ENCODE measurements at regions not wholly inside any gene's neighbourhood (a gene's known extent, or its start where the extent isn't known, plus 50 kb on each side); places are given as distances from the start of the nearest gene placed in this dataset.

GRCh38 chrX:45434231-45434630 lies 233.6 kb upstream of the DIPK2B start:
- no peak overlapping the region for H2AFZ ChIP-seq (ENCODE audit: low read length)
- no peaks in the 10 kb centered on the region for H3K9me2 ChIP-seq (ENCODE audit: low read depth, low read length)
- H3K4me1 ChIP-seq (ENCODE audit: insufficient read depth, low read length, severe bottlenecking): no peaks in the 10 kb centered on the region
- H3K4me2 ChIP-seq (ENCODE audit: low read length): no peak overlapping the region
- TF ChIP-seq CTCF (IDR thresholded peaks at IDR 0.05; ENCODE audit: low read length) (no peak), EZH2 (IDR thresholded peaks at IDR 0.05; ENCODE audit: borderline replicate concordance, low read length) (no peak)
- no peaks in the 10 kb centered on the region for H3K79me2 ChIP-seq (ENCODE audit: insufficient read depth, low read length)
- H3K27me3 ChIP-seq (ENCODE audit: insufficient read depth, low read length): no peaks in the 10 kb centered on the region
- no peaks in the 10 kb centered on the region for H4K20me1 ChIP-seq (ENCODE audit: insufficient read depth, low read length)
- no peak overlapping the region for H3K9ac ChIP-seq (ENCODE audit: low read length)
- H3K36me3 ChIP-seq (ENCODE audit: insufficient read depth, low read length): no peaks in the 10 kb centered on the region
- no peak overlapping the region for H3K27ac ChIP-seq (ENCODE audit: low read depth, low read length, poor library complexity, severe bottlenecking)
- no peaks in the 10 kb centered on the region for H3F3A ChIP-seq (ENCODE audit: insufficient read depth, low read length)
- H3K4me3 ChIP-seq (ENCODE audit: low read depth, low read length, poor library complexity, severe bottlenecking): no peak overlapping the region
- no peaks in the 10 kb centered on the region for H3K9me3 ChIP-seq (ENCODE audit: low read length)

GRCh38 chrX:45428831-45429230 lies 228.2 kb upstream of the DIPK2B start:
- no peaks in the 10 kb centered on the region for H3K4me1 ChIP-seq (ENCODE audit: insufficient read depth, low read length, severe bottlenecking)
- H3K27ac ChIP-seq (ENCODE audit: low read depth, low read length, poor library complexity, severe bottlenecking): no peak overlapping the region
- H3K9ac ChIP-seq (ENCODE audit: low read length): no peak overlapping the region
- H3K9me2 ChIP-seq (ENCODE audit: low read depth, low read length): no peaks in the 10 kb centered on the region
- H3K4me3 ChIP-seq (ENCODE audit: low read depth, low read length, poor library complexity, severe bottlenecking): no peak overlapping the region
- no peaks in the 10 kb centered on the region for H3K27me3 ChIP-seq (ENCODE audit: insufficient read depth, low read length)
- no peak overlapping the region for H3K4me2 ChIP-seq (ENCODE audit: low read length)
- no peaks in the 10 kb centered on the region for H4K20me1 ChIP-seq (ENCODE audit: insufficient read depth, low read length)
- H3K36me3 ChIP-seq (ENCODE audit: insufficient read depth, low read length): no peaks in the 10 kb centered on the region
- no peaks in the 10 kb centered on the region for H3K79me2 ChIP-seq (ENCODE audit: insufficient read depth, low read length)
- no peaks in the 10 kb centered on the region for H3F3A ChIP-seq (ENCODE audit: insufficient read depth, low read length)
- TF ChIP-seq EZH2 (IDR thresholded peaks at IDR 0.05; ENCODE audit: borderline replicate concordance, low read length): no peak
- TF ChIP-seq CTCF (IDR thresholded peaks at IDR 0.05; ENCODE audit: low read length): no peak
- H2AFZ ChIP-seq (ENCODE audit: low read length): no peak overlapping the region
- H3K9me3 ChIP-seq (ENCODE audit: low read length): no peaks in the 10 kb centered on the region

GRCh38 chrX:45424326-45424725 lies 223.7 kb upstream of the DIPK2B start:
- Histone ChIP-seq H3F3A (ENCODE audit: insufficient read depth, low read length) (no peaks in the 10 kb centered on the region), H3K4me3 (ENCODE audit: low read depth, low read length, poor library complexity, severe bottlenecking) (no peak overlapping the region), H3K9me3 (ENCODE audit: low read length) (no peaks in the 10 kb centered on the region), H3K4me1 (ENCODE audit: insufficient read depth, low read length, severe bottlenecking) (no peaks in the 10 kb centered on the region), H4K20me1 (ENCODE audit: insufficient read depth, low read length) (no peaks in the 10 kb centered on the region), H2AFZ (ENCODE audit: low read length) (no peak overlapping the region), H3K27ac (ENCODE audit: low read depth, low read length, poor library complexity, severe bottlenecking) (no peak overlapping the region), H3K4me2 (ENCODE audit: low read length) (no peak overlapping the region), H3K9ac (ENCODE audit: low read length) (no peak overlapping the region), H3K79me2 (ENCODE audit: insufficient read depth, low read length) (no peaks in the 10 kb centered on the region), H3K27me3 (ENCODE audit: insufficient read depth, low read length) (no peaks in the 10 kb centered on the region), H3K9me2 (ENCODE audit: low read depth, low read length) (no peaks in the 10 kb centered on the region), H3K36me3 (ENCODE audit: insufficient read depth, low read length) (no peaks in the 10 kb centered on the region)
- TF ChIP-seq EZH2 (IDR thresholded peaks at IDR 0.05; ENCODE audit: borderline replicate concordance, low read length) (no peak), CTCF (IDR thresholded peaks at IDR 0.05; ENCODE audit: low read length) (no peak)

Measured in OCI-LY1 (cell line).